Activated CD4-positive, alpha-beta T cell treated with anti-CD3 and anti-CD28 coated beads, Interleukin-2, amount 10 ng/mL, durations not matched to agents 7 days and 5 days (primary cell): ENCODE measurements at regions not wholly inside any gene's neighbourhood (a gene's known extent, or its start where the extent isn't known, plus 50 kb on each side); places are given as distances from the start of the nearest gene placed in this dataset.

Experiments used
- CTCF ChIA-PET: fragments of 350-600 bp; sonication (Branson Sonifier 250); formaldehyde crosslinking; loops from one replicate; lab custom pipeline; 2021; ENCODE audit warnings: antibody characterized with exemption; lab: Charles Lee
- POLR2A ChIA-PET: fragments of 350-600 bp; sonication (Branson Sonifier 250); formaldehyde crosslinking; loops from one replicate; lab custom pipeline; 2021; ENCODE audit warnings: antibody characterized with exemption; lab: Charles Lee
- DNase-seq: peaks from one replicate; pipeline ENCODE4 v3.0.0-alpha.2; 2020
- H3K27ac Mint-ChIP-seq: one replicate; pipeline ENCODE4 v1.8.0; 2021; ENCODE audit warnings: mild to moderate bottlenecking, moderate library complexity, mixed read lengths
- H3K27me3 Mint-ChIP-seq: one replicate; pipeline ENCODE4 v1.8.0; 2021; ENCODE audit warnings: mixed read lengths
- H3K36me3 Mint-ChIP-seq: one replicate; pipeline ENCODE4 v1.8.0; 2021; ENCODE audit warnings: low read depth, mixed read lengths
- H3K4me1 Mint-ChIP-seq: one replicate; pipeline ENCODE4 v1.8.0; 2021; ENCODE audit warnings: mixed read lengths
- H3K4me3 Mint-ChIP-seq: one replicate; pipeline ENCODE4 v1.8.0; 2021; ENCODE audit warnings: mild to moderate bottlenecking, moderate library complexity, mixed read lengths
- H3K9me3 Mint-ChIP-seq: one replicate; pipeline ENCODE4 v1.8.0; 2021; ENCODE audit warnings: mixed read lengths

DNA sequence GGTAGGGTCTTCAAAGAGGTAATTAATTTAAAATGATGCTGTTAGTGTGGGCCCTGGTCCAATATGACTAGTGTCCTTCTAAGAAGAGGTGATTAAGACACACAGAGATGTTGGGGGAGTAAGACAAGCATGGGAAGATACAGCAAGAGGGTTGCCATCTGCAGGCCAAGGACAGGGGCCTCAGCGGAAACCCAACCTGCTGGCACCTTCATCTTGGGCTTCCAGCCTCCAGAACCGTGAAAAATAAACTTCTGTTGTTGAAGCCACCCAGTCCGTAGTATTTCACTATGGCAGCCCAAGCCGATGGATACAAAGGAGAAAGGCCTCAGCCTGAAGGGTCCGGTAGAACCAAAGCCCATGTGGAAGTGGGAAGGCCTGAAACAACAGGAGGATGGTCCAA, 161.7 kb upstream of the UBE2E1 start:
- Mint-ChIP-seq H3K27me3 (peaks cover 2% of the 10 kb centered on the region), H3K4me3 (no peak overlapping the region), H3K9me3 (no peaks in the 10 kb centered on the region), H3K4me1 (peaks cover under 1% of the 10 kb centered on the region), H3K27ac (no peak overlapping the region), H3K36me3 (no peaks in the 10 kb centered on the region)
- CTCF ChIA-PET, result no interaction called here
- DNase-seq, result no peak
- POLR2A ChIA-PET, result no interaction called here

DNA sequence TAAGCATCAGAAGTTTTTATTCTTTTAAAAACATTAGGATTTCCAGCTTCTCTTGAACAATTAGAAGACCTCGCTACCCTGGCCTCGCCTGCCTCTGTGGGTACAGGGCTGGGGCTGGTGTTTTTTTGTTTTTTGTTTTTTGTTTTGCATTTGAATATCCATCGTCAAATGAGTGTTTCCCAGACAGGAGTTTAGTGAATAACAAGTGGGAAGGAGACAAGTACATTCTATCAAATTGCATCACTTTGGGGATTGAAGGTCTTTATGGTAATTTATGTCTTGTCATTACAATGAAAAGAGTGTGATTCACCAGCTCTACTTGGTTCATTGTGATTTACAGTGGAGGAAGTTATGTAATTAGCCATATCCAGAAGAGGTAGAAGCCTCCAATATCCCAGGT, 161.1 kb upstream of the UBE2E1 start:
- DNase-seq, result no peak
- ChIA-PET POLR2A (no interaction called here), CTCF (no interaction called here)
- Mint-ChIP-seq H3K4me1 (peaks cover 2% of the 10 kb centered on the region), H3K27me3 (peaks cover 2% of the 10 kb centered on the region), H3K36me3 (no peaks in the 10 kb centered on the region), H3K4me3 (no peak overlapping the region), H3K27ac (no peak overlapping the region), H3K9me3 (no peaks in the 10 kb centered on the region)

- Mint-ChIP-seq H3K36me3 (no peaks in the 10 kb centered on the region), H3K4me1 (peaks cover 2% of the 10 kb centered on the region), H3K9me3 (no peaks in the 10 kb centered on the region), H3K27ac (no peak overlapping the region), H3K4me3 (no peak overlapping the region), H3K27me3 (peaks cover 2% of the 10 kb centered on the region)
- no peak for DNase-seq
- POLR2A ChIA-PET, result no interaction called here
- CTCF ChIA-PET, result no interaction called here
Observed at GRCh38 chr3:23645533-23646183, 160.1 kb upstream of the UBE2E1 start.

DNA sequence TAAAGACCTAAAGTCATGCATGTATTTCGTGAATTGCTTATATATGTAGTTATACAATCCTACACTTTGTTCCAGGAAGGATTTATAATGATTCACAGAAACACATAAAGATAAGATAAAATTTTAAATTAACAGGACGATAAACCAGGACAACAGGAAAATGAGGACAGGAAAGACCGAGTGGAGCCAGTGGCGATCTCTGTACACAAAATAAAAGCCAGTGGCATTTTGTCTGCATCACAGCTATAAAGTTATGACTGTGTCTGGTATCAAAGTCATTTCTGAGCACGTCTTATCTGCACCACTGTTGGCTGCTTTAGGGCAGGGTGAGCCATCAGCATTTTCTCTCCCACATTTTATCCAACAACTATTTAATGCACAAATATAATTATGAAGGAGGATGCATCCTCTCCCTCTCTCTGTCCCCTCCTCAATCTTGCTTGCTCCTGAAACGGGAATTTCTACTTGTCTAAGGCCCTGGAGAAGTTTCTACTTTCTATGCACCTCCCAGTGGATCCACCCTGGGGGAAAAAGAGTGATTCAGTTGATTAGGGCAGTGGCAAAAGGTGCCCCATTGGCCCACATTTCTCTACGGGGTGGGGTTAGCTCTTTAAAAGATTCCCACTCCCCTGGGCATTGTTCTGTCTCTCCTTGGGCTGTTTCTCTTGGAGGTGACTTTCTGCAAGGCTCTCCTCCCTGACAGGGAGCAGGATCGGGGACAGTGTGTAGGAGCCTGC, 159.4 kb upstream of the UBE2E1 start:
- Mint-ChIP-seq H3K4me3 (no peak overlapping the region), H3K9me3 (no peaks in the 10 kb centered on the region), H3K27ac (no peak overlapping the region), H3K27me3 (peaks cover 2% of the 10 kb centered on the region), H3K4me1 (peaks cover 2% of the 10 kb centered on the region), H3K36me3 (no peaks in the 10 kb centered on the region)
- ChIA-PET CTCF (no interaction called here), POLR2A (no interaction called here)
- DNase-seq, result no peak

DNA sequence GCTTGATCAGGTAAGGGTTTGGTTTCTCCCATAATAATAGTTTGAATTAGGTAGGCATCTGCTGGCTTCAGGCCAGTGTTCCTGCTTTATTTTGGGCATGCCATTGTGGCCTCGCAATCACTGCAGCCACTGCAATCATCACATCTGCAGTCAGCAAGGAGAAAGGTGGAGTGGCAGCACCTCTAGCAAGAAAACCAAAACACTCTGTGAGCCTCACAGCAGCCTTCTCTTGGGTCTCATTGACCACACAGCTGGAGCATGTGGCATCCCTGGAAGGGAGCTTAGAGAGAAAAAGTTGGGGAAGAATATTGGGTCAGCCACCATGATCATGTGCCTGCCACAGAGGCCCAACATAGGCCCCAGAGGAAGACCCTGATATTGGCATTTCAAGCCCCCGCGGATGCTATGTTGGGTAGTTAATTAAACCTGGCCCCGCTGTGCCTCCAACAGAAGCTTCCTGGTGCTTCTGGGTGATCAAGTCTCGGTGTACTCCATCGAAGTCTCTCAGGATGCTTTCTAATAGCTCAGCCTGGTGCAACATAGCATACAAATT, 158.0 kb upstream of the UBE2E1 start:
- H3K9me3 Mint-ChIP-seq, result no peaks in the 10 kb centered on the region
- no peaks in the 10 kb centered on the region for H3K36me3 Mint-ChIP-seq
- peaks cover 2% of the 10 kb centered on the region for H3K27me3 Mint-ChIP-seq
- ChIA-PET CTCF (interaction anchor here (0.6 kb wide), 1 partner anchor 282 kb away, joined by 3 read pairs; no protein-coding TSS in a partner anchor), POLR2A (no interaction called here)
- peaks cover 2% of the 10 kb centered on the region for H3K4me1 Mint-ChIP-seq
- H3K27ac Mint-ChIP-seq, result no peak overlapping the region
- DNase-seq, result no peak
- no peak overlapping the region for H3K4me3 Mint-ChIP-seq

DNA sequence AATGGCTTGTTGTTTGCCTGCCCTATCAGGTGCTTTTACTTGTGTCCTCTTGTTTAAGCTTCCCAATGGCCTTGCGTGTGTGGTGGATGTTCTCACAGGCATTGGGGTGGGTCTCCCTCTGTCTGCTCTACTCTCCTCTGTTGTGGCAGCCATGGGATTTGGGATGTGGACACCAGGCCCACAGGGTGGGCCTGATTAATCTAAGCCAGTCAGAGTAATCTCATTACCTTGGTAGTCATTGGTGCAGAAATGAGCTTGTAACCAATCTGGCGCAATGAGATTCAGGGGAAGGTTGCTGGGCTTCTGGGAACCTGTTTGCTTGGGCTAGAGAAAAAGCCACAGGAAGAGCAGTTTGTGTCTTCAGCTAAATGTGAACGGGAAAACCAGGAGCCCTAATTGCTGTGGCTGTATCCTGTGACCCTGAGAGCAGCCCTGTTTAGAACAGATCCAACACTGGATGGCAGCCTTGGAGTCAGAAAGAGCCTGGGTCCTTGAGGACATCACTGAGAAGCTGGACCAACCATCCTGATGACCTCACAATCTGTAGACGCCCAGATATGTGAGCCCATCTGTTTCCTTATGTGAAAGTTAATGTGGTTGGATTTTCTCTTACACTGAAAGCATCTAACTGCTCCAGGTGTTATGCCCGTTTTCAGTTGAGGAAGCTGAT, 157.3 kb upstream of the UBE2E1 start:
- H3K4me3 Mint-ChIP-seq, result no peak overlapping the region
- POLR2A ChIA-PET, result no interaction called here
- H3K4me1 Mint-ChIP-seq, result peaks cover 4% of the 10 kb centered on the region
- peaks cover 2% of the 10 kb centered on the region for H3K9me3 Mint-ChIP-seq
- CTCF ChIA-PET, result no interaction called here
- DNase-seq, result no peak
- H3K27me3 Mint-ChIP-seq, result peaks cover 2% of the 10 kb centered on the region
- no peaks in the 10 kb centered on the region for H3K36me3 Mint-ChIP-seq
- no peak overlapping the region for H3K27ac Mint-ChIP-seq

DNA sequence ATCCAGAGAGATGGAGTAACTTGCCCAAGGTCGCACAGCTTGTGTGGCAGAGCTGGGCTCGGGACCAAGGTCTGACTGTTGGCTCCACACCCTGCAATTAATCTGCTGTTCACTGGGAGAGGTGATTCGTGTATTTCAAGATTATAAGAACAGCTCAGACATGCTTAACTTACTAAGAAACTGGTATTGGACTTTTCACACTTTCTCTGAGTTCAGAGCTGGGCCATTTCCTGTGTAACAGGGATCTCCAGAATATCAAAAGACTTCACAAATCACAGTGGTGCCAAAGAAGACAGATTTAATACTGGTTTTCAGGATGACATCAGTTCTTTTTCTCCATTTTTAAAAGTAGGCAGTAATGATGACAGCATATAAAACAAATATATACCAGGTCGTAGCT, 156.8 kb upstream of the UBE2E1 start:
- POLR2A ChIA-PET, result no interaction called here
- CTCF ChIA-PET, result no interaction called here
- H3K36me3 Mint-ChIP-seq, result no peaks in the 10 kb centered on the region

DNA sequence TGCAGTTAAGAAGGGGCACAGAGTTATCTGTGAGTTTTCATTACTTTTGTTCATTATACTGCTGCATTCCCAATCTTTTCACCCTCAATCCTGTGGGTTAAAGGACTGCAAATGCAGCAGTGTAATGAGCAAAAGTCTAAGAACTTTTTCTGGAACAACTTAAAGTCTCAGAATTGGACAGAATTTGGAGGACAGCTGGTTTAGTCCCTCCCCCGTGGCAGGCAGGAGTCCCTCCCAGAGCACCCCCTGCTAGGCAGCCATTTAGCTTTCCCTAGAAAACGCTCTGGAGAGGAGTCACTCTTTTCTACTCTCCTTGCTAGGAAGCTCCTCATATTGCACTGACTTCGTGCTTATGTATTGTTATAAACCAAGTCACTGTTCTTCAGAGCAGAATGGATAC, 156.3 kb upstream of the UBE2E1 start:
- Mint-ChIP-seq H3K27me3 (peaks cover 2% of the 10 kb centered on the region), H3K27ac (no peak overlapping the region), H3K9me3 (peaks cover 2% of the 10 kb centered on the region), H3K36me3 (no peaks in the 10 kb centered on the region), H3K4me3 (no peak overlapping the region), H3K4me1 (peaks cover 11% of the 10 kb centered on the region)
- DNase-seq, result no peak
- ChIA-PET CTCF (no interaction called here), POLR2A (no interaction called here)

More for the DNA sequence above, 156.8 kb upstream of the UBE2E1 start:
- Mint-ChIP-seq H3K4me1 (peaks cover 9% of the 10 kb centered on the region), H3K9me3 (peaks cover 2% of the 10 kb centered on the region), H3K27me3 (peaks cover 2% of the 10 kb centered on the region), H3K4me3 (no peak overlapping the region), H3K27ac (no peak overlapping the region)
- DNase-seq, result no peak

- Mint-ChIP-seq H3K9me3 (peaks cover 2% of the 10 kb centered on the region), H3K27me3 (peaks cover 2% of the 10 kb centered on the region)
Observed at GRCh38 chr3:23650371-23651140, 155.2 kb upstream of the UBE2E1 start.

DNA sequence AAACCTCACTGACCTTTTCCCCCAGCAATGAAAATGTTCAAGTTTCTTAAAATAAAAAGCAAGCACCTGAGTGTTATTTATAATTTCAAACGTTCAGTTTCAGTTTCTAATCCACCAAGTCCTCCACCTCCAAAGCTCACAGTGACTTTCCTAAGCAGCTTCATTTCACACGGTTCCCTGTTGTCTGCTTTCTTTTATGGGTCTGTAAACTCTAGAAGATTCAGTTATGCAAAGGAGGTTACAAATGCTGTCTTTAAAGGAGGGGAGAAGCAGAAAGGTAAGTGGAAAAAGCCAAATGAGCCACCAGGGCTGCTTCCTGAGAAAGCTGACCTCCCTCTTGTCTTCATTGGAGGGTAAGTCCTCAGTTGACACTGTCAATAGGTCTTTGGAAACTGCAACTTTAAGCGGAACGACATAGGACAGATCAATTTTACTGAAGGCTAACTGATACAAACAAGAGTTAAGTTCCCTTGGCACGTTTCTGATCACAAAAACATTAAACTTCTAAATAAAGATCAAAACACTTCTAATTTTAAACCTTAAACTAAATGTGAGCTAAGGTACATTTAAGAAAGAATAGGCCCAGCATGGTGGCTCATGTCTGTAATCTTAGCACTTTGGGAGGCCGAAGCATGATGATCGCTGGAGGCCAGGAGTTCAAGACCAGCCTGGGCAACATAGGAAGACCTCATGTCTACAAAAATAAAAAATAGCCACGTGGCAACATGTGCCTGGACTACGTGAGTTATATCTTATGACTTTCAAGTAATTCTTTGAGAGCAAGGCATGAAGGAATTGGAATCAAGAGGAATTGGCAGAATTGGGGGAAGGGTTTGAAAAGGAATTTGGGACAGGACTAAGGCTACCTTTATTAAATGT, 151.9 kb upstream of the UBE2E1 start:
- Mint-ChIP-seq H3K27me3 (no peaks in the 10 kb centered on the region), H3K36me3 (no peaks in the 10 kb centered on the region), H3K4me1 (peaks cover 14% of the 10 kb centered on the region), H3K27ac (peak overlapping the region; percentile 71), H3K4me3 (no peak overlapping the region), H3K9me3 (peaks cover 7% of the 10 kb centered on the region)
- no peak for DNase-seq
- ChIA-PET POLR2A (no interaction called here), CTCF (interaction anchor here (1.4 to 1.5 kb wide), 2 partner anchors 13 to 15 kb away, joined by 3 read pairs; no protein-coding TSS in a partner anchor)

More at GRCh38 chr3:23650371-23651140, 155.2 kb upstream of the UBE2E1 start:
- Mint-ChIP-seq H3K4me3 (no peak overlapping the region), H3K27ac (no peak overlapping the region), H3K4me1 (peaks cover 14% of the 10 kb centered on the region), H3K36me3 (no peaks in the 10 kb centered on the region)
- DNase-seq, result no peak
- ChIA-PET POLR2A (no interaction called here), CTCF (no interaction called here)

- H3K4me3 Mint-ChIP-seq, result no peak overlapping the region
- H3K27me3 Mint-ChIP-seq, result no peaks in the 10 kb centered on the region
- ChIA-PET POLR2A (no interaction called here), CTCF (interaction anchor here (0.5 to 1.5 kb wide), 3 partner anchors 12 to 694 kb away, joined by 3 to 4 read pairs (median 3); no protein-coding TSS in a partner anchor)
- H3K9me3 Mint-ChIP-seq, result peaks cover 7% of the 10 kb centered on the region
- H3K36me3 Mint-ChIP-seq, result no peaks in the 10 kb centered on the region
- DNase-seq, result no peak
- no peak overlapping the region for H3K27ac Mint-ChIP-seq
- peaks cover 12% of the 10 kb centered on the region for H3K4me1 Mint-ChIP-seq
Observed at GRCh38 chr3:23654571-23654970, 151.2 kb upstream of the UBE2E1 start.

- H3K4me3 Mint-ChIP-seq, result no peak overlapping the region
- POLR2A ChIA-PET, result no interaction called here
- CTCF ChIA-PET, result interaction anchor here (1.4 to 1.5 kb wide), 2 partner anchors 11 to 13 kb away, joined by 3 read pairs; no protein-coding TSS in a partner anchor
- H3K27ac Mint-ChIP-seq, result no peak overlapping the region
- H3K4me1 Mint-ChIP-seq, result peaks cover 12% of the 10 kb centered on the region
- peaks cover 7% of the 10 kb centered on the region for H3K9me3 Mint-ChIP-seq
- no peak for DNase-seq
- H3K27me3 Mint-ChIP-seq, result no peaks in the 10 kb centered on the region
- H3K36me3 Mint-ChIP-seq, result no peaks in the 10 kb centered on the region
Observed at GRCh38 chr3:23655749-23656148, 150.0 kb upstream of the UBE2E1 start.
